HFFc6 (cell line): ENCODE measurements at regions not wholly inside any gene's neighbourhood (a gene's known extent, or its start where the extent isn't known, plus 50 kb on each side); places are given as distances from the start of the nearest gene placed in this dataset.
A peak's percentile ranks its signal among the peaks of the same experiment; 100 is the strongest.

Experiments used
- DNase-seq: peaks from one replicate; pipeline ENCODE4 v3.0.0-alpha.2; 2018
- H3K27ac Mint-ChIP-seq: 2 replicates; pipeline ENCODE4 v1.8.0; 2020; ENCODE audit warnings: mild to moderate bottlenecking, mixed read lengths
- H3K27me3 Mint-ChIP-seq: 2 replicates; pipeline ENCODE4 v1.8.0; 2021; ENCODE audit warnings: mild to moderate bottlenecking, moderate library complexity, mixed read lengths; ENCODE audit not compliant: insufficient read depth
- H3K36me3 Mint-ChIP-seq: 2 replicates; pipeline ENCODE4 v1.8.0; 2021; ENCODE audit warnings: low read depth, mixed read lengths
- H3K4me1 Mint-ChIP-seq: 2 replicates; pipeline ENCODE4 v1.8.0; 2020; ENCODE audit warnings: low read depth, mixed read lengths
- H3K4me3 Mint-ChIP-seq: 2 replicates; pipeline ENCODE4 v1.8.0; 2020; ENCODE audit warnings: mild to moderate bottlenecking, moderate library complexity, mixed read lengths
- H3K9me3 Mint-ChIP-seq: 2 replicates; pipeline ENCODE4 v1.8.0; 2020; ENCODE audit warnings: mild to moderate bottlenecking, mixed read lengths
- CTCF ChIP-seq: fragments of 200-600 bp; sonication (generic); IDR thresholded peaks from 2 replicates; pipeline ENCODE4 v1.5.0; 2021; ENCODE audit warnings: antibody characterized with exemption, mild to moderate bottlenecking

GRCh38 chr16:87145181-87146176, 171.7 kb downstream of the C16orf95 start:
- Mint-ChIP-seq H3K27me3 (peaks cover 11% of the 10 kb centered on the region; the same call in 1 of the 2 replicates), H3K4me3 (no peak overlapping the region), H3K4me1 (peaks cover 27% of the 10 kb centered on the region), H3K36me3 (peaks cover 7% of the 10 kb centered on the region; the same call in 1 of the 2 replicates), H3K9me3 (no peaks in the 10 kb centered on the region; the same call in 1 of the 2 replicates), H3K27ac (peak overlapping the region; percentile 39; the same call in 1 of the 2 replicates)
- peak; percentile 68 for DNase-seq
- TF ChIP-seq CTCF, result peak; percentile 32; the same call in 1 of the 2 replicates

GRCh38 chr16:87146676-87147075, 170.5 kb downstream of the C16orf95 start:
- TF ChIP-seq CTCF, result no peak
- Mint-ChIP-seq H3K36me3 (peaks cover 7% of the 10 kb centered on the region; the same call in 1 of the 2 replicates), H3K27ac (no peak overlapping the region), H3K4me1 (peaks cover 35% of the 10 kb centered on the region), H3K27me3 (peaks cover 13% of the 10 kb centered on the region), H3K9me3 (no peaks in the 10 kb centered on the region; the same call in 1 of the 2 replicates), H3K4me3 (no peak overlapping the region)
- no peak for DNase-seq

- no peak overlapping the region for H3K27ac Mint-ChIP-seq
- peaks cover 13% of the 10 kb centered on the region for H3K27me3 Mint-ChIP-seq
- H3K4me1 Mint-ChIP-seq, result peaks cover 35% of the 10 kb centered on the region
- H3K36me3 Mint-ChIP-seq, result peaks cover 14% of the 10 kb centered on the region; the same call in 1 of the 2 replicates
- peak; percentile 5 for DNase-seq
- no peaks in the 10 kb centered on the region; the same call in 1 of the 2 replicates for H3K9me3 Mint-ChIP-seq
- no peak overlapping the region for H3K4me3 Mint-ChIP-seq
- TF ChIP-seq CTCF, result no peak
These were observed 168.1 kb downstream of the C16orf95 start for GRCh38 chr16:87149051-87149450.

- no peaks in the 10 kb centered on the region; the same call in 1 of the 2 replicates for H3K9me3 Mint-ChIP-seq
- no peak overlapping the region for H3K27ac Mint-ChIP-seq
- no peak for DNase-seq
- peaks cover 14% of the 10 kb centered on the region; the same call in 1 of the 2 replicates for H3K36me3 Mint-ChIP-seq
- TF ChIP-seq CTCF, result no peak
- H3K27me3 Mint-ChIP-seq, result peaks cover 9% of the 10 kb centered on the region
- peaks cover 28% of the 10 kb centered on the region for H3K4me1 Mint-ChIP-seq
- H3K4me3 Mint-ChIP-seq, result no peak overlapping the region
These were observed 166.9 kb downstream of the C16orf95 start for GRCh38 chr16:87150262-87150661.

GRCh38 chr16:87150681-87151280, 166.4 kb downstream of the C16orf95 start:
- peaks cover 23% of the 10 kb centered on the region for H3K4me1 Mint-ChIP-seq
- peaks cover 9% of the 10 kb centered on the region for H3K27me3 Mint-ChIP-seq
- DNase-seq, result no peak
- no peaks in the 10 kb centered on the region; the same call in 1 of the 2 replicates for H3K9me3 Mint-ChIP-seq
- no peak overlapping the region for H3K4me3 Mint-ChIP-seq
- no peak overlapping the region for H3K27ac Mint-ChIP-seq
- no peak for TF ChIP-seq CTCF
- H3K36me3 Mint-ChIP-seq, result peaks cover 14% of the 10 kb centered on the region; the same call in 1 of the 2 replicates
